WERI-Rb-1 (cell line): ENCODE measurements at regions not wholly inside any gene's neighbourhood (a gene's known extent, or its start where the extent isn't known, plus 50 kb on each side); places are given as distances from the start of the nearest gene placed in this dataset.

Experiments
- DNase-seq: peaks from one replicate; pipeline ENCODE4 v3.0.0-alpha.2; 2020
- H3K27ac ChIP-seq: fragments of 250-450 bp; sonication (Bioruptor Pico); 2 replicates; pipeline ENCODE4 v1.5.1; 2020; ENCODE audit warnings: mild to moderate bottlenecking, moderate library complexity
- H3K27me3 ChIP-seq: fragments of 250-450 bp; sonication (Bioruptor Pico); 2 replicates; pipeline ENCODE4 v1.5.1; 2021; ENCODE audit warnings: mild to moderate bottlenecking, low read depth, moderate library complexity; ENCODE audit not compliant: insufficient read depth, severe bottlenecking
- H3K36me3 ChIP-seq: fragments of 250-450 bp; sonication (Bioruptor Pico); 2 replicates; pipeline ENCODE4 v1.5.1; 2020; ENCODE audit warnings: mild to moderate bottlenecking, moderate library complexity
- H3K4me3 ChIP-seq: 2 replicates; pipeline ENCODE4 v1.5.1; 2011; ENCODE audit warnings: low read depth, mild to moderate bottlenecking, control low read depth, low read length
- H3K9me3 ChIP-seq: fragments of 250-450 bp; sonication (Bioruptor Pico); 2 replicates; pipeline ENCODE4 v1.5.1; 2021; ENCODE audit warnings: mild to moderate bottlenecking, moderate library complexity; ENCODE audit not compliant: severe bottlenecking
- TF ChIP-seq, protein P1 (sequence below): IDR thresholded peaks from 2 replicates; pipeline ENCODE4 v1.5.1; 2011; ENCODE audit warnings: low read depth, mild to moderate bottlenecking, control low read depth, inconsistent platforms, low read length

DNA sequence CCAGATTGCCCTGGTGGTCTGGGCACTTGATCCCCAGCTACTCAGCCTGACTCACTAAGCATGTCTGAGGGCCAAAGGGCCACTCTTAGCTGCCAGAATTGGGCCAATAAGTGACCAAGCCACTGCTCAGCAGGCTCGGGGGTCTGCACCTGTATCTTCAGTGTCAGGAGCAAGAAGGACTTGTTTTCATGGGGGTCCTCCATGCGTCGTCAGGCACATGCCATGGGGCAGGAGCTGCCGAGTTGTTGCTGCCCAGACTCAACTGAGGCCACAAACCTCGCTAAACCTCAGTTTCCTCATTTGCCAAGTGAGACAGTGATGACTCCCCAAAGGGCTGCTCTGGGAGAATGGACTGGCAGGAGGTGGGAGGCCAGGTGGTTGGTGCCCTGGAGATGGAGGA, 158.6 kb upstream of the GDF10 start:
- DNase-seq: no peak
- TF ChIP-seq, protein P1, sequence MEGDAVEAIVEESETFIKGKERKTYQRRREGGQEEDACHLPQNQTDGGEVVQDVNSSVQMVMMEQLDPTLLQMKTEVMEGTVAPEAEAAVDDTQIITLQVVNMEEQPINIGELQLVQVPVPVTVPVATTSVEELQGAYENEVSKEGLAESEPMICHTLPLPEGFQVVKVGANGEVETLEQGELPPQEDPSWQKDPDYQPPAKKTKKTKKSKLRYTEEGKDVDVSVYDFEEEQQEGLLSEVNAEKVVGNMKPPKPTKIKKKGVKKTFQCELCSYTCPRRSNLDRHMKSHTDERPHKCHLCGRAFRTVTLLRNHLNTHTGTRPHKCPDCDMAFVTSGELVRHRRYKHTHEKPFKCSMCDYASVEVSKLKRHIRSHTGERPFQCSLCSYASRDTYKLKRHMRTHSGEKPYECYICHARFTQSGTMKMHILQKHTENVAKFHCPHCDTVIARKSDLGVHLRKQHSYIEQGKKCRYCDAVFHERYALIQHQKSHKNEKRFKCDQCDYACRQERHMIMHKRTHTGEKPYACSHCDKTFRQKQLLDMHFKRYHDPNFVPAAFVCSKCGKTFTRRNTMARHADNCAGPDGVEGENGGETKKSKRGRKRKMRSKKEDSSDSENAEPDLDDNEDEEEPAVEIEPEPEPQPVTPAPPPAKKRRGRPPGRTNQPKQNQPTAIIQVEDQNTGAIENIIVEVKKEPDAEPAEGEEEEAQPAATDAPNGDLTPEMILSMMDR: no peak
- no peaks in the 10 kb centered on the region for H3K36me3 ChIP-seq
- no peak overlapping the region for H3K4me3 ChIP-seq
- no peaks in the 10 kb centered on the region for H3K9me3 ChIP-seq
- no peaks in the 10 kb centered on the region for H3K27me3 ChIP-seq
- no peak overlapping the region for H3K27ac ChIP-seq

DNA sequence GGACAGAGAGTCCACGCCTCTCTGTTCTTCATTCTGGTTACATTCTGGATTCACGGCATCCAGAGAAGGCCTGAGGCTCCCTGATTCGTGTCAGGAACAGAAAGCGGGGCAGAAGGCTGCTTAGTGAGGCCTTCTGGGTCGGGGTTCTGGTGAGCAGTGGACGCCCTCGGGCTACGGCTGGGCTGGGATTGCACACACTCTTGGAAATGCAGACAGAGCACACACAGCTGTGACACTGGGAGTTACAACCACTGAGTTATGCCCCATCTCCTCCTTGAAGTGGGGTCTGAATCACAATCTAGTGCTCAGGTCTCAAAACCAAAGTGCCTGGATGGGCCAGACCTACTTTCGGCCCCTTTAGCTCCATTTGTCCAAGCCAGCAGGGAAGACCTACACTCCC, 156.9 kb upstream of the GDF10 start:
- H3K27ac ChIP-seq: no peak overlapping the region
- no peaks in the 10 kb centered on the region for H3K9me3 ChIP-seq
- no peaks in the 10 kb centered on the region for H3K27me3 ChIP-seq
- H3K4me3 ChIP-seq: no peak overlapping the region
- TF ChIP-seq, protein P1: no peak
- no peak for DNase-seq
- no peaks in the 10 kb centered on the region for H3K36me3 ChIP-seq

DNA sequence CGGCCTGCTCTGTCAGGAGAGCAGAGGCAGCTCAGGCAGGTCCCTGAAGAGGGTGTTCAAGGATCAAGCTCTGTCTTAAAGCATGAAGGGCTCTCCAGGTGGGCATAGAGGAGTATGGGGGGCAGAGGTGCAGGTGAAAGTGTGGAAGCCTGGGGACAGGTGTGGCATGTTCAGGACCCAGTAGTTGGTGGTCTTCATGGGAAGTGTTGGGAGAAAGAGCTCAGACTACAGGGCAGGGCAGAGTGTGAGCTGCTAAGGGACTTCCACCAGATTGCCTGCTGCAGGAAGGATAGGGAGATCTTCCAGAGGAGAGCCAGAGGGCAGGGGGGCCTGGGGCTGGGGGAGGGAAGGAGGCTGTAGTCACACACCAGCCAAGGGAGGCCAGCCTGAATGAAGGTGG, 156.5 kb upstream of the GDF10 start:
- Histone ChIP-seq H3K9me3 (no peaks in the 10 kb centered on the region), H3K27ac (no peak overlapping the region), H3K4me3 (no peak overlapping the region), H3K36me3 (no peaks in the 10 kb centered on the region), H3K27me3 (no peaks in the 10 kb centered on the region)
- TF ChIP-seq, protein P1: no peak
- DNase-seq: no peak

DNA sequence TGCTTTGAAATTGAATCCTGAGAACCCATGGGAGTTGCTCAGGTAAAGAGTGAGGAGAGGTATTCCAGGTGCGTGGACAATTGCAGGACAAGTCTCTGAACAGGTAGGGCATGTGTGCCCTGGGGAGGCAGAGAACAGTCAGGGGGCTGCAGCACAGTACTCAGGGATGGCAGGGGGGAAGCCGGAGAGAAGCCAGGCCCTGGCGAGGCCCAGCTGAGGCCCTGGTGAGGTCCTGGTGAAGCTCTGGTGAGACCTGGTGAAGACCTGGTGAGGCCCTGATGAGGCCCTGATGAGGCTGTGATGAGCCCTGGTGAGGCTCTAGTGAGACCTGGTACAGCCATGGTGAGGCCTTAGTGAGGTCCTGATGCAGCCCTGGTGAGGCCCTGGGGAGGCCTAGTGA, 155.5 kb upstream of the GDF10 start:
- TF ChIP-seq, protein P1: no peak
- Histone ChIP-seq H3K9me3 (no peaks in the 10 kb centered on the region), H3K27ac (no peak overlapping the region), H3K27me3 (no peaks in the 10 kb centered on the region), H3K36me3 (no peaks in the 10 kb centered on the region), H3K4me3 (no peak overlapping the region)
- DNase-seq: no peak

DNA sequence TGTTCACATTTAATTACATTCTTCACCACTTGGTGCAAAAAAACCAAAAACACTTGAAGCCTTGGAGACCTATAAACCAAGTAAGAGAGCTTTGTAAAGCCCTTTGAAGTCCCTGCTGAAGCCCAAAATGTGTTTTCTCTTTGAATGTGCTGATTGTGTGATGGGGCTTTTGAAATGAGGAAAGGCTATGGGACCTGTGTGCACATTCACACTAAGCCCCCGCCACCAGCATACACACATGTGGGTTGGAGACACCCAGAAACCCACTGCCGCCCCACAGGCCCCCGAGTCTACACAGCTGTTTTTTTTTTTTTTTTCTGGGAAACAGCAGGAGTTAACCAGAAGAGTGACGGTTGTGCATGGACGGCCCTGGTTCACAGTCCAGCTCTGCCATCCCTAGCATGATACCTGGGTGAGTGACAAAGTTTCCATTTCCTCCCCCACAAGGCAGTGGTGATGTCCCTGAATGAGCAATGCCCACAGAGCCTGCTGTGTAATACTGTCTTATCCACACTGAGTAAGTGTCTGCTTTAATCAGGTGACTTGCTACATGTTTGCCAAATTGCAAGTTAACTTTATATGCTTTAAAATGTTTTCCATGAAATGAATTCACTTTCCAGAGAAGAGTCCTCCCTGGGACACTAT, 154.6 kb upstream of the GDF10 start:
- Histone ChIP-seq H3K4me3 (no peak overlapping the region), H3K27ac (peak overlapping the region; percentile 24; the same call in 1 of the 2 replicates), H3K36me3 (no peaks in the 10 kb centered on the region), H3K27me3 (no peaks in the 10 kb centered on the region), H3K9me3 (no peaks in the 10 kb centered on the region)
- no peak for DNase-seq
- TF ChIP-seq, protein P1: no peak

DNA sequence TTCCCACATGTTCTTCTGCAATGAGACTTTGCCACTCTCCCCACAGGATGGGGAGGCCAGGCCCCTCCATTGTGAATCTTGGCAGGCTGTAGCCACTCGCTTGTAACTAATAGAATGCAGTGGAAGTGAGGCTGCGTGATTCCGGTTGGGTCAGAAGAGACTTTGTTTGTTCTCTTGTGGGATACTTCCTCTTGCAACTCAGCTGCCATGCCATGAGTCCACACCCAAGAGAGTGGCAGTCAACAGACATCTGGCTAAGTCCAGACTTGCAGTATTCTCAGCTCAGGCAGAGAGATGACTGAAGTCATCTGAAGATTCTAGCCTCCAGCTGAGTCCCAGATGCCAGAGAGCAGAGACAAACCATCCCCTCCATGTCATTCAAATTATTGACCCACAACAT, 153.4 kb upstream of the GDF10 start:
- no peaks in the 10 kb centered on the region for H3K36me3 ChIP-seq
- no peaks in the 10 kb centered on the region for H3K9me3 ChIP-seq
- TF ChIP-seq, protein P1: no peak
- H3K27ac ChIP-seq: no peak overlapping the region
- no peak overlapping the region for H3K4me3 ChIP-seq
- H3K27me3 ChIP-seq: no peaks in the 10 kb centered on the region
- no peak for DNase-seq
